ENCODE measurements at regions not wholly inside any gene's neighbourhood (a gene's known extent, or its start where the extent isn't known, plus 50 kb on each side); places are given as distances from the start of the nearest gene placed in this dataset.

DNA sequence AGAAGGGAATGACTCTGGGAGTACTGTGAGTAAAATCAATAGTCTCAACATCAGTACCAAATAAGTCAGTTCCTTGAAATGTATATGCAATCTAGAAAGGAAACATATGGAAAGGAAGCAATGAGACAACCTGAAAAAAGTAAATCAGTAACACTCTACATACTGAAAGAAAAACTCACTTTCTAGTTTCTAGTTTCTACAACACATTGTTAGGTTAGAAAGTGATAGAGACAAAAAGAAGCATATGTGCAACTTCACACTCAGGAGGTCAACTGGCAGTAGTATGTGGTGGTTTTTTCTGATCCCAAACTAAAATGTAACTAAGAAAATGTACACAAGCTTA is 156.5 kb upstream of the SOX6 start:
- TF ChIP-seq POLR2AphosphoS5 (IDR thresholded peaks at IDR 0.05) = no peak
- TF ChIP-seq, protein P1, sequence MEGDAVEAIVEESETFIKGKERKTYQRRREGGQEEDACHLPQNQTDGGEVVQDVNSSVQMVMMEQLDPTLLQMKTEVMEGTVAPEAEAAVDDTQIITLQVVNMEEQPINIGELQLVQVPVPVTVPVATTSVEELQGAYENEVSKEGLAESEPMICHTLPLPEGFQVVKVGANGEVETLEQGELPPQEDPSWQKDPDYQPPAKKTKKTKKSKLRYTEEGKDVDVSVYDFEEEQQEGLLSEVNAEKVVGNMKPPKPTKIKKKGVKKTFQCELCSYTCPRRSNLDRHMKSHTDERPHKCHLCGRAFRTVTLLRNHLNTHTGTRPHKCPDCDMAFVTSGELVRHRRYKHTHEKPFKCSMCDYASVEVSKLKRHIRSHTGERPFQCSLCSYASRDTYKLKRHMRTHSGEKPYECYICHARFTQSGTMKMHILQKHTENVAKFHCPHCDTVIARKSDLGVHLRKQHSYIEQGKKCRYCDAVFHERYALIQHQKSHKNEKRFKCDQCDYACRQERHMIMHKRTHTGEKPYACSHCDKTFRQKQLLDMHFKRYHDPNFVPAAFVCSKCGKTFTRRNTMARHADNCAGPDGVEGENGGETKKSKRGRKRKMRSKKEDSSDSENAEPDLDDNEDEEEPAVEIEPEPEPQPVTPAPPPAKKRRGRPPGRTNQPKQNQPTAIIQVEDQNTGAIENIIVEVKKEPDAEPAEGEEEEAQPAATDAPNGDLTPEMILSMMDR (IDR thresholded peaks at IDR 0.05) = no peak
